NCI-H446 (cell line): ENCODE measurements at regions not wholly inside any gene's neighbourhood (a gene's known extent, or its start where the extent isn't known, plus 50 kb on each side); places are given as distances from the start of the nearest gene placed in this dataset.
"Not testable (repeated sequence)": the region's sequence is repeated elsewhere in the genome, so short reads cannot be mapped to it uniquely, and the experiment has no call there.

Experiments used
- DNase-seq, 2 experiments: peaks; one replicate each; lab custom pipeline; 2025; lab: John Stamatoyannopoulos, UW

DNA sequence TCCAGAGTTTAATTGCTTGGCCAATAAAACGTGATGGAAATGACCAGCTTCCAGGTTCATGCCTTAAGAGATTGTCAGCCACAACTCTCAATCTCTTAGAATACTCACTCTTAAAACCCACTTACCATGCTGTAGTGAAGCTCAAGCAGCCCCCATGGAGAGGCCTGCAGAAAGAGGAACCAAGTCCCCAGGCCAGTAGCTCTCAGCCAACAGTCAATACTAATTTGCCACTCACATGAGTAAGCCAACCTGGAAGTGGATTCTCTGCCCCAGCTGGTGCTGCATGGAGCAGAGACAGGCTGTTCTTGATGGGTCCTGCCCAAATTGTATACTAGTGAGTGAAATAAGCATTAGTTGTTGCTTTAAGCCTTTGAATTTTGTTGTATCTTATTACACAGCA lies 155.9 kb downstream of the OXSM start:
- DNase-seq, result no peak

DNA sequence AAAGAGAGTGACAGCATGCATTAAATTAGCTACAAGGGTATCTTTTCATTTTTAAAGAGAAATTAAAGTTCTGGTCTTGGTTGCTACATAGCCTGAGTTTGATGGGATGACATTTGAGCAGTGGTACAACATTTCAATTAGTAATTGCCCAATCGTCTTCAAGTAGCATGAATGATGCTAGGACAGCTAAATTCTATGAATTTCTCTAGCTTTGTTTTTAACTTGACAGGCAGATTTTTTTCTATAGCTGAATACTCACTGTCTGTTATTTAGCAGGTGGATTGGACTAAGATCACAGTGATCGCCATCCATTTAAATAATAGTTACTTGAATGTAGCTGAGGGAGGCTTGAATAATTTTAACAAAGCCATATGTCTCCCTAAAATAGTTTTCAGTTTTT lies 162.2 kb downstream of the OXSM start:
- no peak for DNase-seq

GRCh38 chr3:25957026-25957425 lies 167.1 kb downstream of the OXSM start:
- no peak for DNase-seq

DNA sequence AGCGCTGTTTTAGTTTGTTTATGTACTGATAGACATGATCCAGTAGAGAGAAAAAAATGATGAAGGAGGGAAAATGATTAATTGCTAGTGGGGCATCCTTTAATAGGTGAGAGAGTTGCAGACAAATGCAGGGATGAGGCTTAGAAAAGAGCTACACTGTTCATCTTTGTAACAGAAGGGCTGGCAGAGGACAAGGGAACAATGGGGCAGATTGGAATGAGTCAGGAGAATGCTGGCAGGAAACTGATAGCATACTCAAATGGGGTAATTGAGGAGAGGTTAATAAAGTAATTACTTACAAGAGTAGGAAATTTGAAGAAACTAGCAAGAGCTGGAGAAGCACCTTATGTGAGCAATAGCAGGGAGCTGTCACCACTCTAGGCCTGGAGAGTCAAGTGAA lies 170.9 kb downstream of the OXSM start:
- no peak for DNase-seq

DNA sequence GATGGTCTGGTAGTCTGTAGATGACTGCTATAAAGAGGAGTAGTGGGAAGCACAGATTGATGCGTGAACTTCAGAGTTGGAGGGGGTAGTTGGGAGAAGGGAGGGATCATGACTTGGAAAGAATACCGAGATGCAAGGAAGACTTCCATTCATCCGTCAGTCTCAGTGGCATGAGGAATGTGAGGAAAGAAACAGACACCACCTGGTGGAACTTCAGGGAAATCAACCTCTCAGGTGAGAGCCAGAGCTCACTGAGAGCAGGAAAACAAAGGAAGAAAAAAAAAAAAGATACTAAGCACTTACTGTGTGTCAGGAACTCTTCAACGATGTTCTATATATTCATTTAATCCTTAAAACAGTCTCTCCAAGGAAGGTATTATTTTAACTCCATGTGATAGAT lies 172.4 kb downstream of the OXSM start:
- DNase-seq, result no peak

- DNase-seq, result no peak
Measured at GRCh38 chr3:25964141-25964540, 174.3 kb downstream of the OXSM start.

DNA sequence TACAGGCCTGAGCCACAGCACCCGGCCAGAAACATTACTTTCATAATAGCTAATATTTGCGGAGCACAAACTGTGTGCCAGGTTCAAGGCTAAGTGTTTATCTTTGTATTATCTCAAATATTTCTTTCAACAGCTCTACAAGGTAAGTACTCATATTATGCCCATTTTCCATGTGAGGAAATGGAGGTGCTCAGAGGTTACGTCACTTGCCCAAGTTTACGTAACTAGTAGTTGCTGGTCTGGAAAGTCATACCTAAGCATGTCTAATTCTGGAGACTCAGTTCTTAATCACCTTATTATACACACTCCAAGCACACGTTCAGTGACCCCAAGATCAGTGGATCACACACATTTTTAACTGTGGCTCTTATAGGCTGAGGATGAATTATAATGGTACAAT lies 177.5 kb downstream of the OXSM start:
- DNase-seq, result no peak

- DNase-seq, result no peak
Measured at GRCh38 chr3:25971736-25972135, 181.8 kb downstream of the OXSM start.

- DNase-seq, result no peak
Measured at GRCh38 chr3:25973122-25973521, 183.2 kb downstream of the OXSM start.

GRCh38 chr3:25982756-25983155 lies 192.9 kb downstream of the OXSM start:
- no peak for DNase-seq

DNA sequence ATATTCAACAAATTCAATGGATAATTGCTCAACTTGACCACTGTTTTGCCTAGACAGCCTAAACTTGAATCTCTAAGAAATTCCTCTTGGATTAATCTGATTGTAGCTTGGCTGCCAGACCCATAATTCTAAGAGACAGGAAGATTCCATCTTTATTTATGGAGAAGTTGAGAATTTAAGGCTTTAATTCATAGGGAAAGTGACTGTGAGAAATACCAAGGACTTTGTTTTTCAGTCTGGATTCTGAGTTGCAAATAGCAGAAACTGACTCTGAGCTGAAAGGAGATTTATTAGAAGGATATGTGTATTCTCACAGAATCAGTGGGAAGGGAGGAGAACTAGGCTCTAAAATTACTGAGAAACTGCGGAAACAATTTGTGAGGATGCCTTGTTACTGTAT lies 195.7 kb downstream of the OXSM start:
- no peak for DNase-seq

- no peak for DNase-seq
Measured at GRCh38 chr3:25992606-25993005, 202.7 kb downstream of the OXSM start.

- no peak for DNase-seq
Measured at GRCh38 chr3:26004172-26004571, 214.3 kb downstream of the OXSM start.

DNA sequence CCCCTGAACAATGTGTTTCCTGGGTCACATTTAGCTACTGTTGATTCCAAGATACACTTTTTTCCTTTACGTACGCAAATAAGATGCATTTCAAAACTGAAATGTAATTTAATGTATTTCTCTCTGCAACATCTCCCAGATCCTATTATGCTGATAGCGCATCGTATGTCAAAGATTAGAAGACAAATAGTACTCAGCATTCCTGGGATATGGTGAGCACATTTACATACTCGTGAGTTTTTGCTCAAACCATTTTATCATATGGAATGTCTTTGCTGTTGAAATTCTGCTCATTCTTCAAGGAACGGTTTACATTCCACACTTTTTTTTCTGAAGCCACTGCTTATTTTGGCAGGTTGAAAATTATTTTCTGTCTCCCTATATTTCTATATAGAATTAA lies 221.4 kb downstream of the OXSM start:
- DNase-seq, result no peak

DNA sequence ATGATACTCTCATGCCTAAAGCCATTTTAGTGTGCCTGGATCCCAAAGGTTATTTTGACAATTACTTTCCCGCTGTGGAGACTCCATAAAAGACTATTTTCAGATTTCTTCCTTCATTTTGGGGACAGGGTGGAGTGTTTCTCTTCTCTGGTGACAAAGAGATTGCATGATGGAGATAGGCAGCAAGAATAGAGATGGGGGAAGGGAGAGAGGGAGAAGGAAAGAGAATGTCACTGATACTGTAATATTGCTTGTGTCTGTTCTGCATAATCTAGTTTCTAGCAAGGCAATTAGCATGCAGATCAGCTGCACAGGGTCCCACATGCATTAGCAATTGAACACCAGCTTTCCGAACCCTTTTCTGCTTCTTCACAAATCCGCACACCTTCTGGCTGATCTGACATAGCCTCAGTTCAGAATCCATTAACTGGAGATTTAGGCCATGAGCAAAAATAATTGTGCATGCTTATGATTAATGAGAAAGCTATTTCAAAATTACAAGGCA lies 222.4 kb downstream of the OXSM start:
- no peak for DNase-seq

GRCh38 chr3:26015752-26016151 lies 225.9 kb downstream of the OXSM start:
- DNase-seq, result no peak

DNA sequence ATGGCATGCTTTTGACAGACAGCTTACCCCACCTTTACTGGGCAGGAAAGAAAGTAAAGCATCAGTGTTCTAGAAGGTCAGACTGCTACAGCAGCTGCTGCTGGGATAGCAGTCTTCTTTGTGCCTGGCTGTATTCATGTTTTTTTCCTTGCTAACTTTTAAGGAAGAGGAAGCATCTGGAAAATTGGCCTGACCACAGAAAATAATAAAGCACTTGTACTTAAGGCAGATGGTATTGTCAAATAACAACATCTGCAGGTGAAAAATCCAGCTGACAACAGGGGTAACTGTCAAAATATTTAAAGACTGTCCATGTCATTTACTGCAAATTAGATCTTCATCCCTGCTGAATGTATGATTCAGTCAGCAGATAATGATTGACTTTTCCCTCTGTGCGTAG lies 229.0 kb downstream of the OXSM start:
- no peak for DNase-seq

DNA sequence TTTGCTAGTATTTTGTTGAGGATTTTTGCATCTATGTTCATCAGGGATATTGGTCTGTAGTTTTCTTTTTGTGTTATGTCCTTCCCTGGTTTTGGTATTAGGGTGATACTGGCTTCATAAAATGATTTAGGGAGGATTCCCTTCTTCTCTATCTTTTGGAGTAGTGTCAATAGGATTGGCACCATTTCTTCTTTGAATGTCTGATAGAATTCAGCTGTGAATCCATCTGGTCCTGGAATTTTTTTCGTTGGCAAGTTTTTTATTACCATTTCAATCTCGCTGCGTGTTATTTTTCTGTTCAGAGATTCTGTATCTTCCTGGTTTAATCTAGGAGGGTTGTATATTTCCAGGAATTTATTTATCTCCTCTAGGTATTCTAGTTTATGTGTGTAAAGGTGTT lies 234.3 kb downstream of the OXSM start:
- not testable (repeated sequence) for DNase-seq

DNA sequence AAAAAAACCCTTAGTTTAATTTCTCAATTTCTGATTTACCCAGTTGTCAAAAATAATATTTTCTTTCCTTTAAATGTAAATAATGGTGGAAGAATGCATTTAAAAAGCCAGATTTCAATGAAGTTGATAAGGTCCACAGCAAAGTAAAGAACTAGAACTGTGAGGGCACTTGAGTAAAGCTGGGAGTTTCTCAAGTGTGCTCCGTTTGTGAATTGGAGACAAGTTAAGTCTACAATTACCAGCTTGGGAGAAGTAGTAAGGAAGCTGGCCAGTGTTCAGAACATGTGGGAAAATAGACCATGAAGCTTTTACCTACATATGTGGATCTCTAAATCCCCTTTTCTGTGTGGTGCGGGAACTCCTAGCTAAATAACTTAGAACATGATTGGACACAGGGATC lies 239.4 kb downstream of the OXSM start:
- DNase-seq, result no peak

DNA sequence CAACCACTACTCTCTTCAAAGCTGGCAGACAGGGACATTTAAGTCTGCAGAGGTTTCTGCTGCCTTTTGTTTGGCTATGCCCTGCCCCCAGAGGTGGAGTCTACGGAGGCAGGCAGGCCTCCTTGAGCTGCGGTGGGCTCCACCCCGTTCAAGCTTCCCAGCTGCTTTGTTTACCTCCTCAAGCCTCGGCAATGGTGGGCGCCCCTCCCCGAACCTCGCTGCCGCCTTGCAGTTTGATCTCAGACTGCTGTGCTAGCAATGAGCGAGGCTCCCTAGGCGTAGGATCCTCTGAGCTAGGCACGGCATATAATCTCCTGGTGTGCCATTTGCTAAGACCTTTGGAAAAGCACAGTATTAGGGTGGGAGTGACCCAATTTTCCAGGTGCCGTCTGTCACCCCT lies 252.2 kb downstream of the OXSM start:
- not testable (repeated sequence) for DNase-seq

DNA sequence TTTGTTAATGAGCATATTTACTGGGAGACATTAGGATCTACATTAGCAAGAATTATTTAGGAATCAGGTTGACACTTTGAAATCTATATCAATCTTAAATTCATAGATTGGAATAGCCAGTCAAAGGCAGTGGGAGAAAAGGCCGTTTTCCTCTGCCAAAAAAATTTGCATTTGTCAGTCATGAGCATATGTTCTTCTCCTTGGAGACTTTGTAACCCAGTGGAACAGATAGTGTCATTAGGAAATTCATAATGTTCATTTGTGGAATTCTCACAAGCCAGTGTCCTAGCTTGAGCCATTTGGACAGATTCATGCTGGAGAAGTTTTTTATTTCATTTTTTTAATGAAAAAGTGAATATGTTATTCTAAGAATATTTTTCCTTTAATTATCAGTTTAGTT lies 260.1 kb downstream of the OXSM start:
- no peak for DNase-seq

- no peak for DNase-seq
Measured at GRCh38 chr3:26050776-26051175, 260.9 kb downstream of the OXSM start.

DNA sequence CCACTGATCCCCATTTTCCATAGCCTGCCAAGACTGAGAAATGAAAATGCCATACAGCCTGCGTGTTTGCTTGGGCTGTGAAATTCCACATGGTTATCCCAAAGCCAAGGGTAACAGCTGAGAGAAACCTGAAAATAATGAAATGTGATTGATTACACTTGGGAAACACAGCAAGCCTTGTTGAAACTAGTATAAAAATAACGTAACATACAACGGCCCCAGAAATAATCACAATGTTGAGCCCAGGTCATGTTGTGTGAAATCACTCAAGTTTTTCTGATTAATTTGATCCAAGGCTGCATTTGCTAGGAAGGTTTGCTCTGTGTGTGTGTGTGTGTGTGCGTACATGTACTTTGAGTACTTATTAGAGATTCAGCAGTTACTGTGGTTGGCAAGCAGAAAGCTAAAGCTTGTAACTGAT lies 269.0 kb downstream of the OXSM start:
- DNase-seq, result no peak

DNA sequence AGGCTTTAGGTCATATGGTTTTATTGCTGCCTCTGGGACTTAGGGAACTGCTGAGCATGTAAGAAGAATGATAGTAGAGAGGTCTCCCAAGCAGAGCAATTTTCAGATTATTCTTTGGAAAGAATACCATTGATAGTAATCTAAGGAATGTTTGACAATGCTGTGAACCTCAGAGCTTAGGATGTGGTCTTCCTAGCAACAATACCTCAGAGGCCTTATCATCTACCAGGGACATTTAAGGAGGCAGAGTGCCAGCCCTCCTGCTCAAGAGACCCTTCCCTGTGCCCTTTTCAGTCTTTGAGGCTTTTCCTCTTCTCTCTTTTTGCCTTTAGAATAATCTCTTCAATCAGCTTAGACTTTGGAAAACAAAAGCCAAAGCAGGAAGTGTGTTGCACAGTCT lies 272.1 kb downstream of the OXSM start:
- DNase-seq, result no peak

GRCh38 chr3:26064297-26064696 lies 274.4 kb downstream of the OXSM start:
- no peak for DNase-seq
